ENCODE measurements at regions not wholly inside any gene's neighbourhood (a gene's known extent, or its start where the extent isn't known, plus 50 kb on each side); places are given as distances from the start of the nearest gene placed in this dataset.

DNA sequence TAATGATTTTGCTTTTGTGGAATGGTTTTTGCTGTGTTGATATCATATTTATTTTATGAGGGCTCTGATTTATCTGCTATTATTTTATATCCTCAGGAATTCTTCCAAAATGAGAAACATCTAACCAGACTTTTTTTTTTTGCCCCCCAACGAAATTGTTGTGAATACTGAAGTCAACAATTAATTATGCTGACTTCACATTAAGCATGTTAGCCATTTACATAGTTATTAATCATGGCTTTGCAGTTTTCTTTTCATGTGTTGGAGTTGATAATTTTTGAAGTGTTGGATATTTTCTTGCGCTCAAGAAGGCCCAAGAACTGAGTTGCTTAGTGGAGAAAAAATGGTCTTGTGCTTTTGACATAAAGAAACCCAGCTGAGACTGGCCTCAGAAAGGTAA lies 246.6 kb upstream of the CRY1 start:
- Histone ChIP-seq H3K4me3 (no peak overlapping the region), H3K36me3 (ENCODE audit: control insufficient read depth in 4 of 4, insufficient read depth in 4 of 4, low read length in 4 of 4) (no peaks in the 10 kb centered on the region), H3K9ac (ENCODE audit: insufficient read depth in 1 of 2, low read length in 2 of 2) (no peak overlapping the region), H3K9me3 (ENCODE audit: control insufficient read depth in 4 of 4, insufficient read depth in 3 of 4, low read length in 3 of 4) (no peaks in the 10 kb centered on the region), H3K4me1 (ENCODE audit: control insufficient read depth in 5 of 5, insufficient read depth in 5 of 5, low read length in 5 of 5) (peaks cover 0 to 6% (median 0%) of the 10 kb centered on the region in 5 donors), H3K27ac (ENCODE audit: low read depth in 1 of 2, low read length in 1 of 2) (no peak overlapping the region), H3K27me3 (ENCODE audit: control insufficient read depth in 3 of 3, insufficient read depth in 3 of 3, low read length in 2 of 3) (peaks cover 0 to 6% (median 0%) of the 10 kb centered on the region in 3 donors)
- ATAC-seq (ENCODE audit: insufficient read depth, low FRiP score) (no peak), DNase-seq (no peak)
- TF ChIP-seq, protein P1, sequence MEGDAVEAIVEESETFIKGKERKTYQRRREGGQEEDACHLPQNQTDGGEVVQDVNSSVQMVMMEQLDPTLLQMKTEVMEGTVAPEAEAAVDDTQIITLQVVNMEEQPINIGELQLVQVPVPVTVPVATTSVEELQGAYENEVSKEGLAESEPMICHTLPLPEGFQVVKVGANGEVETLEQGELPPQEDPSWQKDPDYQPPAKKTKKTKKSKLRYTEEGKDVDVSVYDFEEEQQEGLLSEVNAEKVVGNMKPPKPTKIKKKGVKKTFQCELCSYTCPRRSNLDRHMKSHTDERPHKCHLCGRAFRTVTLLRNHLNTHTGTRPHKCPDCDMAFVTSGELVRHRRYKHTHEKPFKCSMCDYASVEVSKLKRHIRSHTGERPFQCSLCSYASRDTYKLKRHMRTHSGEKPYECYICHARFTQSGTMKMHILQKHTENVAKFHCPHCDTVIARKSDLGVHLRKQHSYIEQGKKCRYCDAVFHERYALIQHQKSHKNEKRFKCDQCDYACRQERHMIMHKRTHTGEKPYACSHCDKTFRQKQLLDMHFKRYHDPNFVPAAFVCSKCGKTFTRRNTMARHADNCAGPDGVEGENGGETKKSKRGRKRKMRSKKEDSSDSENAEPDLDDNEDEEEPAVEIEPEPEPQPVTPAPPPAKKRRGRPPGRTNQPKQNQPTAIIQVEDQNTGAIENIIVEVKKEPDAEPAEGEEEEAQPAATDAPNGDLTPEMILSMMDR (IDR thresholded peaks at IDR 0.05; ENCODE audit: control extremely low read depth, extremely low read depth): no peak
- WGBS, 2 donors: 73 to 81% methylated on average over 2 of the region's 2 CpGs

DNA sequence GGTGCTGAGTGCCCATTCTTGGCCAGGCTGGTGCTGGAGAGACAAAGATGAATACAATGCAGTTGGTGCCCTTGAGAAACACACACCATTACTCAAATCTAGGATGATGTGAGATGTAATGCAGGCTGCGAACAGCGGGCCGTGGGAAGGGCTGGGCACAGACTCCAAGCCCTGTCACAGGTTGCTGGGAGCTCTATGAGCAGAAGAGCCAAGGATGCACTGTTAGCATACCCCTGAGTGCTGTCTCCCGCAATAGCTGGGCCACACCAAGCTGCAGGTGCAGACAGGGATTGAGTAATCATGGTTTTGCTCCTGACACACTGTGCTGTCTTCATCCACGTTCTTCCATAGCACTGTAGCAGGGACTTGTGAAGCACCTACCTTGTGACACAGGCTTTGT lies 247.5 kb upstream of the CRY1 start:
- Histone ChIP-seq H3K4me1 (ENCODE audit: control insufficient read depth in 5 of 5, insufficient read depth in 5 of 5, low read length in 5 of 5) (peaks cover 0 to 6% (median 0%) of the 10 kb centered on the region in 5 donors), H3K9me3 (ENCODE audit: control insufficient read depth in 4 of 4, insufficient read depth in 3 of 4, low read length in 3 of 4) (no peaks in the 10 kb centered on the region), H3K36me3 (ENCODE audit: control insufficient read depth in 4 of 4, insufficient read depth in 4 of 4, low read length in 4 of 4) (no peaks in the 10 kb centered on the region), H3K27me3 (ENCODE audit: control insufficient read depth in 3 of 3, insufficient read depth in 3 of 3, low read length in 2 of 3) (peaks cover 0 to 2% (median 0%) of the 10 kb centered on the region in 3 donors), H3K27ac (ENCODE audit: low read depth in 1 of 2, low read length in 1 of 2) (no peak overlapping the region), H3K9ac (ENCODE audit: insufficient read depth in 1 of 2, low read length in 2 of 2) (no peak overlapping the region), H3K4me3 (no peak overlapping the region)
- TF ChIP-seq, protein P1 (IDR thresholded peaks at IDR 0.05; ENCODE audit: control extremely low read depth, extremely low read depth): no peak
- DNase-seq (no peak), ATAC-seq (ENCODE audit: insufficient read depth, low FRiP score) (no peak)
- 85 to 88% methylated on average over 5 of the region's 5 CpGs for WGBS, 2 donors

DNA sequence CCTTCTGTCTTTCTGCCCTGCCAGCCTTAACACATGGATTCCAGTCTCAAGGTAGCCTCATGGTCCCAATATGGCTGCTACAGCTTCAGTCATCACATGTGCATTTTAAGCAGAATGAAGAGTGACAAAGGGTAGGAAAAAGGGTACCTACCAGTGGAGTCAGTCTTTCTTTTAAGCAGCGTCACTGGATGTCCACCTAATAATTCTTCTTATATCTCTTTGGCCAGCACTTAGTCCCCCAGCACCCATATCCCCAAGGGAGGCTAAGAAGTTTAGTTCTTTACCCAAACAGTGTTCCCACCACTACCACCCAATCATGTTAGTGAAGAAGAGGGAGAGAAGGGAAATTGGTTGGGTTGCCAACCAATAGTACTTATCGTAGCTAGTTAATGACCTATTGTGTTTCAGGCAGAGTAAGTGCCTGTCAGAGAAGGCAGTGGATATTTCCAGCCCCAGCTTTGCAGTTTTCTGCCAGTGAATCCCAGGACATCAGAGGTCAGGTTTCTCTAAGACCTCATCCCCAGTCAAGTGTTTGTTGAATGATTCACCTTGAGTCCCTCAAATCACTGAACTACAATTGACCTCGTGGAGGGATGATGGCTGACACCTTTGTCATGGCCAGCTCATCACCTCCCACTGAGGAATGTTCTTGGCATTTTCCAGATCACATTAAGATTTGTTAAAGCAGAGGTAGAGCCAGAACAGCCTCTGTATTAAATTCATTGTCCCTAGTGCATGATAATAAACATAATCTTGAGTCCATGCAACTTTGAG lies 250.9 kb upstream of the CRY1 start:
- Histone ChIP-seq H3K4me3 (no peak overlapping the region), H3K36me3 (ENCODE audit: control insufficient read depth in 4 of 4, insufficient read depth in 4 of 4, low read length in 4 of 4) (no peaks in the 10 kb centered on the region), H3K9ac (ENCODE audit: insufficient read depth in 1 of 2, low read length in 2 of 2) (no peak overlapping the region), H3K27ac (ENCODE audit: low read depth in 1 of 2, low read length in 1 of 2) (no peak overlapping the region), H3K9me3 (ENCODE audit: control insufficient read depth in 4 of 4, insufficient read depth in 3 of 4, low read length in 3 of 4) (peaks cover 0 to 6% (median 0%) of the 10 kb centered on the region in 4 donors), H3K27me3 (ENCODE audit: control insufficient read depth in 3 of 3, insufficient read depth in 3 of 3, low read length in 2 of 3) (no peaks in the 10 kb centered on the region), H3K4me1 (ENCODE audit: control insufficient read depth in 5 of 5, insufficient read depth in 5 of 5, low read length in 5 of 5) (peaks cover 0 to 6% (median 0%) of the 10 kb centered on the region in 5 donors)
- ATAC-seq (ENCODE audit: insufficient read depth, low FRiP score) (no peak), DNase-seq (no peak)
- TF ChIP-seq, protein P1 (IDR thresholded peaks at IDR 0.05; ENCODE audit: control extremely low read depth, extremely low read depth): no peak
- 80 to 85% methylated on average over 3 of the region's 3 CpGs for WGBS, 2 donors

Measured in lung (tissue), 11 donors.